H1 (cell line): ENCODE measurements at regions not wholly inside any gene's neighbourhood (a gene's known extent, or its start where the extent isn't known, plus 50 kb on each side); places are given as distances from the start of the nearest gene placed in this dataset.

Experiments used
- CTCF ChIA-PET: fragments of 300-600 bp; sonication (Branson Sonifier 250); formaldehyde crosslinking; loops from one replicate; lab custom pipeline; 2021; ENCODE audit not compliant: partially characterized antibody; lab: Charles Lee
- POLR2A ChIA-PET: fragments of 300-600 bp; sonication (Branson Sonifier 250); formaldehyde crosslinking; loops from one replicate; lab custom pipeline; 2021; ENCODE audit warnings: inconsistent platforms; ENCODE audit not compliant: partially characterized antibody; lab: Charles Lee
- DNase-seq, 2 experiments: peaks; one replicate each; pipeline versions ENCODE4 v3.0.0 to v3.0.0-alpha.2; 2010 to 2022; ENCODE audit warnings: low spot score in 2 of 2, low read depth in 1 of 2, mixed read lengths in 1 of 2
- FAIRE-seq: peaks from 2 replicates; lab custom pipeline; 2011; peaks lifted over from hg19 to GRCh38; lab: Jason Lieb, UNC
- H2AFZ ChIP-seq: 2 replicates; pipeline ENCODE4 v1.8.1; 2012; ENCODE audit warnings: low read length, inconsistent platforms
- H2AK5ac ChIP-seq: 2 replicates; pipeline ENCODE4 v1.6.1; 2013; ENCODE audit warnings: low read depth, low read length
- H2BK120ac ChIP-seq: replicated peaks from 2 replicates; pipeline ENCODE3; 2013; ENCODE audit warnings: low read depth, low read length, inconsistent platforms
- H2BK12ac ChIP-seq: 2 replicates; pipeline ENCODE4 v1.6.1; 2013; ENCODE audit warnings: low read depth, low read length
- H2BK15ac ChIP-seq: 2 replicates; pipeline ENCODE4 v1.6.1; 2013; ENCODE audit warnings: low read length
- H2BK20ac ChIP-seq: 2 replicates; pipeline ENCODE4 v1.6.1; 2013; ENCODE audit warnings: low read length
- H2BK5ac ChIP-seq: 2 replicates; pipeline ENCODE4 v1.6.1; 2013; ENCODE audit warnings: low read depth, low read length
- H3K14ac ChIP-seq: 2 replicates; pipeline ENCODE4 v1.6.1; 2013; ENCODE audit warnings: inconsistent platforms; ENCODE audit not compliant: insufficient read length
- H3K18ac ChIP-seq: 2 replicates; pipeline ENCODE4 v1.6.1; 2013; ENCODE audit warnings: low read length; ENCODE audit errors: extremely low read depth
- H3K23ac ChIP-seq: 2 replicates; pipeline ENCODE4 v1.6.1; 2013; ENCODE audit warnings: inconsistent platforms; ENCODE audit not compliant: insufficient read length
- H3K23me2 ChIP-seq: 2 replicates; pipeline ENCODE4 v1.6.1; 2013; ENCODE audit warnings: low read depth, low read length
- H3K27ac ChIP-seq: 2 replicates; pipeline ENCODE4 v1.6.1; 2011; ENCODE audit warnings: low read depth, low read length, inconsistent platforms
- H3K27me3 ChIP-seq, 4 experiments: replicated peaks in 1 of 4; 1 replicate in 1 of 4; 2 replicates in 3 of 4; pipeline versions ENCODE4 v1.6.1 to v1.8.1; 2011 to 2013; ENCODE audit warnings: low read length in 3 of 4, mild to moderate bottlenecking in 3 of 4, inconsistent platforms in 2 of 4, mixed read lengths in 2 of 4, moderate library complexity in 1 of 4; ENCODE audit not compliant: control insufficient read depth in 3 of 4, insufficient read depth in 3 of 4; ENCODE audit errors: extremely low read depth in 1 of 4
- H3K36me3 ChIP-seq, 4 experiments: 2 replicates each; pipeline versions ENCODE4 v1.6.1 to v1.8.1; 2011 to 2013; ENCODE audit warnings: mild to moderate bottlenecking in 4 of 4, low read length in 3 of 4, moderate library complexity in 2 of 4, control low read depth in 1 of 4, inconsistent platforms in 1 of 4; ENCODE audit not compliant: insufficient read depth in 4 of 4, control insufficient read depth in 2 of 4
- H3K4ac ChIP-seq: replicated peaks from 2 replicates; pipeline ENCODE3; 2013; ENCODE audit warnings: low read length, low read depth, mixed read lengths, inconsistent platforms; ENCODE audit not compliant: insufficient read length
- H3K4me1 ChIP-seq, 4 experiments: replicated peaks in 1 of 4; 1 replicate in 1 of 4; 2 replicates in 3 of 4; pipeline versions ENCODE4 v1.6.1 to v1.8.1; 2011 to 2013; ENCODE audit warnings: low read length in 3 of 4, inconsistent platforms in 2 of 4, mixed read lengths in 1 of 4; ENCODE audit not compliant: insufficient read depth in 4 of 4, control insufficient read depth in 3 of 4
- H3K4me2 ChIP-seq, 2 experiments: 2 replicates each; pipeline versions ENCODE4 v1.6.1 to v1.8.1; 2011 to 2013; ENCODE audit warnings: low read depth in 2 of 2, low read length in 2 of 2, control low read depth in 1 of 2, inconsistent platforms in 1 of 2, mild to moderate bottlenecking in 1 of 2; ENCODE audit not compliant: insufficient read depth in 1 of 2
- H3K4me3 ChIP-seq, 4 experiments: fragments of 200-600, 300-600 bp in 1 of 4; sonication (generic), shearing (Covaris generic), sonication (Bioruptor Twin) in 1 of 4; 2 replicates each; pipeline versions ENCODE4 v1.5.1 to v1.8.1; 2011 to 2016; ENCODE audit warnings: low read length in 4 of 4, low read depth in 3 of 4, control low read depth in 2 of 4, inconsistent platforms in 2 of 4, mild to moderate bottlenecking in 2 of 4, mixed read lengths in 1 of 4, moderate library complexity in 1 of 4; ENCODE audit not compliant: insufficient read depth in 2 of 4; ENCODE audit errors: extremely low read depth in 1 of 4
- H3K56ac ChIP-seq: replicated peaks from 2 replicates; pipeline ENCODE3; 2013; ENCODE audit warnings: low read depth, mild to moderate bottlenecking, mixed read lengths, low read length, inconsistent platforms; ENCODE audit not compliant: insufficient read length
- H3K79me1 ChIP-seq: 2 replicates; pipeline ENCODE4 v1.6.1; 2013; ENCODE audit warnings: low read depth, low read length, control low read depth
- H3K79me2 ChIP-seq, 2 experiments: 2 replicates each; pipeline versions ENCODE4 v1.6.1 to v1.8.1; 2012 to 2013; ENCODE audit warnings: low read length in 2 of 2, mild to moderate bottlenecking in 2 of 2, inconsistent platforms in 1 of 2; ENCODE audit not compliant: insufficient read depth in 2 of 2, control insufficient read depth in 1 of 2
- H3K9ac ChIP-seq, 4 experiments: replicated peaks in 1 of 4; 1 replicate in 1 of 4; 2 replicates in 3 of 4; pipeline versions ENCODE4 v1.6.1 to v1.8.1; 2011 to 2013; ENCODE audit warnings: low read depth in 3 of 4, low read length in 3 of 4, control low read depth in 2 of 4, mild to moderate bottlenecking in 2 of 4, moderate library complexity in 2 of 4, inconsistent platforms in 1 of 4; ENCODE audit errors: extremely low read depth in 1 of 4
- H3K9me3 ChIP-seq, 2 experiments: 2 replicates each; pipeline versions ENCODE4 v1.6.1 to v1.8.1; 2012 to 2013; ENCODE audit warnings: mild to moderate bottlenecking in 2 of 2, moderate library complexity in 2 of 2, control low read depth in 1 of 2, inconsistent platforms in 1 of 2, low read depth in 1 of 2, low read length in 1 of 2, mixed read lengths in 1 of 2; ENCODE audit not compliant: insufficient read depth in 2 of 2
- H4K20me1 ChIP-seq, 2 experiments: replicated peaks in 1 of 2; 2 replicates each; pipeline versions ENCODE3 to v1.8.1; 2011 to 2013; ENCODE audit warnings: inconsistent platforms in 2 of 2, low read length in 2 of 2, mild to moderate bottlenecking in 1 of 2; ENCODE audit not compliant: insufficient read depth in 2 of 2, control insufficient read depth in 1 of 2
- H4K5ac ChIP-seq: 2 replicates; pipeline ENCODE4 v1.6.1; 2013; ENCODE audit warnings: low read length, low read depth, mixed read lengths, inconsistent platforms; ENCODE audit not compliant: insufficient read length
- H4K8ac ChIP-seq: 2 replicates; pipeline ENCODE4 v1.8.0; 2013; ENCODE audit warnings: mild to moderate bottlenecking, moderate library complexity, low read length, inconsistent platforms; ENCODE audit not compliant: insufficient read depth; ENCODE audit errors: extremely low read depth
- H4K91ac ChIP-seq: replicated peaks from 2 replicates; pipeline ENCODE3; 2013; ENCODE audit warnings: low read length, mixed read lengths, inconsistent platforms; ENCODE audit not compliant: insufficient read length
- CBX5 ChIP-seq: fragments of 300-800, 300-1000 bp; sonication (generic); IDR thresholded peaks from 2 replicates; pipeline ENCODE4 v1.7.1; 2016; ENCODE audit warnings: antibody characterized with exemption, low read length, low read depth
- KDM1A ChIP-seq: fragments of 200-600, 300-600 bp; sonication (generic); IDR thresholded peaks from 2 replicates; pipeline ENCODE4 v1.7.1; 2016; ENCODE audit warnings: mild to moderate bottlenecking, low read length, borderline replicate concordance
- NANOG ChIP-seq: IDR thresholded peaks from 2 replicates; pipeline ENCODE4 v1.6.1; 2011; ENCODE audit warnings: low read length, low read depth, mild to moderate bottlenecking, inconsistent platforms; ENCODE audit not compliant: insufficient read depth, poor library complexity, severe bottlenecking
- TBP ChIP-seq: IDR thresholded peaks from 2 replicates; pipeline ENCODE4 v1.6.1; 2011; ENCODE audit warnings: low read depth, low read length, improper control_type of control experiment
- WGBS, 2 experiments: shearing (Covaris generic) in 1 of 2; methylation state at CpG; one replicate each; pipeline versions ENCODE4 v1.1.6 to v1.1.7; 2013 to 2015; ENCODE audit warnings: low lambda C conversion rate in 2 of 2, mixed read lengths in 2 of 2, inconsistent platforms in 1 of 2, low coverage in 1 of 2, missing lambda C conversion rate in 1 of 2; ENCODE audit not compliant: insufficient replicate concordance in 2 of 2, insufficient coverage in 1 of 2, insufficient read length in 1 of 2; ENCODE audit errors: extremely low coverage in 1 of 2, missing lambda C conversion rate in 1 of 2; 5-methylcytosine and 5-hydroxymethylcytosine counted together

- no peak overlapping the region for H3K27ac ChIP-seq
- H4K20me1 ChIP-seq, result no peaks in the 10 kb centered on the region
- H3K79me1 ChIP-seq, result no peaks in the 10 kb centered on the region
- H3K4me3 ChIP-seq, result no peak overlapping the region
- H3K14ac ChIP-seq, result no peak overlapping the region
- ChIA-PET CTCF (no interaction called here), POLR2A (no interaction called here)
- H3K23ac ChIP-seq, result no peak overlapping the region
- no peak overlapping the region for H4K8ac ChIP-seq
- no peak overlapping the region for H2AFZ ChIP-seq
- H2BK120ac ChIP-seq, result no peak overlapping the region
- no peaks in the 10 kb centered on the region for H3K79me2 ChIP-seq
- TF ChIP-seq TBP (no peak), KDM1A (no peak), CBX5 (no peak), NANOG (no peak)
- H3K56ac ChIP-seq, result no peak overlapping the region
- H3K36me3 ChIP-seq, result no peaks in the 10 kb centered on the region
- H3K4me2 ChIP-seq, result no peak overlapping the region
- no peak overlapping the region for H3K9ac ChIP-seq
- no peak overlapping the region for H3K18ac ChIP-seq
- no peak overlapping the region for H2AK5ac ChIP-seq
- H3K4me1 ChIP-seq, result no peaks in the 10 kb centered on the region
- H3K4ac ChIP-seq, result no peak overlapping the region
- DNase-seq, result no peak
- 88% methylated on average over 1 of the region's 1 CpG; no CpG with 5 or more reads in 1 of the 2 experiments for WGBS, 2 experiments
- no peak overlapping the region for H2BK5ac ChIP-seq
- H4K91ac ChIP-seq, result no peak overlapping the region
- no peaks in the 10 kb centered on the region for H3K9me3 ChIP-seq
- no peak for FAIRE-seq
- no peaks in the 10 kb centered on the region for H3K23me2 ChIP-seq
- no peak overlapping the region for H2BK20ac ChIP-seq
- H2BK12ac ChIP-seq, result no peak overlapping the region
- no peak overlapping the region for H2BK15ac ChIP-seq
- no peak overlapping the region for H4K5ac ChIP-seq
- no peaks in the 10 kb centered on the region for H3K27me3 ChIP-seq
These were observed 772.2 kb upstream of the NOVA1 start for GRCh38 chr14:27370074-27370473.
